Activated CD8-positive, alpha-beta memory T cell treated with anti-CD3 and anti-CD28 coated beads, Interleukin-2, amount 10 ng/mL, durations not matched to agents 7 days and 5 days (primary cell): ENCODE measurements at regions not wholly inside any gene's neighbourhood (a gene's known extent, or its start where the extent isn't known, plus 50 kb on each side); places are given as distances from the start of the nearest gene placed in this dataset.

Experiments
- ATAC-seq: fragments of 150-1000 bp; cut with Tn5 transposase; one replicate; pipeline ENCODE4 v1.10.0; 2021; ENCODE audit warnings: moderate library complexity
- CTCF ChIA-PET: fragments of 350-600 bp; sonication (Branson Sonifier 250); formaldehyde crosslinking; loops from one replicate; lab custom pipeline; 2021; ENCODE audit warnings: antibody characterized with exemption; lab: Charles Lee
- DNase-seq: peaks from one replicate; pipeline ENCODE4 v3.0.0-alpha.2; 2020
- H3K27ac Mint-ChIP-seq: one replicate; pipeline ENCODE4 v1.8.0; 2021; ENCODE audit warnings: mild to moderate bottlenecking, mixed read lengths
- H3K27me3 Mint-ChIP-seq: one replicate; pipeline ENCODE4 v1.8.0; 2021; ENCODE audit warnings: mixed read lengths
- H3K36me3 Mint-ChIP-seq: one replicate; pipeline ENCODE4 v1.8.0; 2021; ENCODE audit warnings: mild to moderate bottlenecking, mixed read lengths
- H3K4me1 Mint-ChIP-seq: one replicate; pipeline ENCODE4 v1.8.0; 2021; ENCODE audit warnings: mixed read lengths
- H3K4me3 Mint-ChIP-seq: one replicate; pipeline ENCODE4 v1.8.0; 2021; ENCODE audit warnings: mild to moderate bottlenecking, moderate library complexity, mixed read lengths
- H3K9me3 Mint-ChIP-seq: one replicate; pipeline ENCODE4 v1.8.0; 2022; ENCODE audit warnings: low read depth, mixed read lengths

DNA sequence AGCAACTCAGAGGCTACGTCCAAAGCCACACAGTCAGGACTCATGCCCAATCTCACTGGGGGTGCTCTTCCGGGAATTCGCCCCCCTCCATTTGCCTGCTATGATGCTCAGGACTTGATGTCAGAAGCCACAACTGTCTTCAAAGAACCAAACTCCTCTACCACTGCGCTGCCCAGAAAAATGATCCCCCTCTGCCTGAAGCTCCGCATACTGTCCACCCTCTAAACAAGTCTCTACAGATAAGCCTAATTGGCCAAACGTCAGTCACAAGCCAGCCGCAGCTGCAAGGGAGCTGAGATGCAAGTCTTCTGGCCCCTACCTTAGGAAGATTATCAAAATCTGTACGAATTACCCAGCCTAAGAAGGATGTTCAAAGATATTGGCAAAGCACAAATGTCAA is 294.6 kb downstream of the BUD13 start:
- H3K9me3 Mint-ChIP-seq: no peaks in the 10 kb centered on the region
- CTCF ChIA-PET: no interaction called here
- ATAC-seq (no peak), DNase-seq (no peak)
- H3K4me3 Mint-ChIP-seq: no peak overlapping the region
- no peaks in the 10 kb centered on the region for H3K4me1 Mint-ChIP-seq
- H3K36me3 Mint-ChIP-seq: no peaks in the 10 kb centered on the region
- peaks cover 7% of the 10 kb centered on the region for H3K27me3 Mint-ChIP-seq
- H3K27ac Mint-ChIP-seq: no peak overlapping the region

DNA sequence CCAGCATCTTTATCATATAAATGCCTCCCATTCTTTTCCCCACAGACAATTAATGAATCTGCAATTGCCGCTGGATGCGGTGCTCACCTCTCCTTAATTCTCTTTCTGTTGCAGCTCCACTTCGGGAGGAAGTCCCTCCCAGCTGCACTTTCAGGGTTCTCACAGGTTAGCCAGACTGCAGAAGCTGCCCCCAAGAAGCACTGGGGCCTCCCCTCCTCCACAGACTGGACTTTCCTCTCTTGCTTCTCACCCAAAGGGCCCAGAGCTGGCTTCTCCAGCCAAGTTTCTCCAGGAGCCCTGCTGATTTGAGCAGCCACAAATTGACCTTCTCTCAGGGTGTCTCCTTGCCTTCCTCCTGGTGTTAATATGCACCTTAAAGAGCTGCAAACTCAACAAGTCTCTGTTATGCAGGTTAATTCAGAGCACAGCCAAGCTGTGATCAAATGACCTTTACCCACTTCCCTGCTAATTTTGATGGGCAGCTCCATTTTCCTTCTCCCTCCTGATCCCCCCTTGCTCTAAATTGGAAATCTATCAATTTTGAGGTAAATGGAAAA is 298.9 kb downstream of the BUD13 start:
- Mint-ChIP-seq H3K4me3 (no peak overlapping the region), H3K36me3 (no peaks in the 10 kb centered on the region)
- CTCF ChIA-PET: no interaction called here

DNA sequence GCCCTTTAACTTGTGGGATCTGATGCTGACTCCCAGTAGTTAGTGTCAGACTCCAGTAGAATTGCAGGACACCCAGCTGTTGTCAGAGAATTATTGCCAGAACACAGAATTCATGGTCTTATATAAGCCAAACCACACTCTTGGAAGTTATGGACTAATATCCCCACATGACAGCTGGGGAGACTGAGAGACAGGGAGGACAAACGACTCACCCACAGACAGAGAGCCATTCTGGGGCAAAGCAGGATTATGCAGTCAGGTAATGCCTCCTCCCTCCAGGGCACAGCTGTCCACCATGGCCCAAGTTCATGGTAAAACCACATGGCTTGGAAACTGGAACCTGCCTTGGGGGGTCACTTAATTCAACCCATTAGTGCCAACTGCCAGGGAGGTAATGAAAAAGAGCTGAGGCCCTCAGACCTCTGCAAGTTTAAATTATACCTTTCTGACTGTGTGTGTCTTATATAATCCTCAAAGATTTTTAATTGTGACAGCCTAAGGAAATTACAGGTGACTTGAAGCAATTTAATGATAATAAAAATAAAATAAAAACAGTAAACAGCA is 299.5 kb downstream of the BUD13 start:
- CTCF ChIA-PET: no interaction called here
- DNase-seq: no peak
- Mint-ChIP-seq H3K36me3 (no peaks in the 10 kb centered on the region), H3K4me1 (no peaks in the 10 kb centered on the region), H3K27ac (no peak overlapping the region), H3K27me3 (peaks cover 19% of the 10 kb centered on the region), H3K4me3 (no peak overlapping the region), H3K9me3 (no peaks in the 10 kb centered on the region)
- no peak for ATAC-seq

More for the DNA sequence above, 298.9 kb downstream of the BUD13 start:
- H3K9me3 Mint-ChIP-seq: no peaks in the 10 kb centered on the region
- H3K27ac Mint-ChIP-seq: no peak overlapping the region
- DNase-seq (no peak), ATAC-seq (no peak)
- peaks cover 19% of the 10 kb centered on the region for H3K27me3 Mint-ChIP-seq
- no peaks in the 10 kb centered on the region for H3K4me1 Mint-ChIP-seq

DNA sequence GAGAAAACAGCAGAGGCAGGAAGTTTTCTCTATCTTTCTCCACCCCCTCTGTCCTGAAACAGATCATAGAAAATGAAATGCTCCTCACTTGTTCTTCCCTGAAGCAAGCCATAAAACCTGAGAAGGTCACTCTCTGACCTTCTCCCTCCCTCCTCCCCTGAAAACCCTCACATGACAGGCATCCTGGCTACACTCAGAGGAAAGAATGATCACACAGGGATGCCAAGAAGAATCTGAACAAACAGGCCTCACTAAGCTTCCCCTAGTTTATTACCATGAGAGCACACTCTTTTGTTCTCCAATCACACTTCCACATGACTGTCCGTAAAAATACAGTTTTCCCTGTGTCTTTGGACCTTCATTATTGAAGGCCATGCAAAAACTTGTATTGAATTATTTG is 300.1 kb downstream of the BUD13 start:
- DNase-seq (no peak), ATAC-seq (no peak)
- Mint-ChIP-seq H3K4me1 (no peaks in the 10 kb centered on the region), H3K27me3 (peaks cover 19% of the 10 kb centered on the region), H3K9me3 (no peaks in the 10 kb centered on the region), H3K36me3 (no peaks in the 10 kb centered on the region), H3K27ac (no peak overlapping the region), H3K4me3 (no peak overlapping the region)
- CTCF ChIA-PET: no interaction called here

DNA sequence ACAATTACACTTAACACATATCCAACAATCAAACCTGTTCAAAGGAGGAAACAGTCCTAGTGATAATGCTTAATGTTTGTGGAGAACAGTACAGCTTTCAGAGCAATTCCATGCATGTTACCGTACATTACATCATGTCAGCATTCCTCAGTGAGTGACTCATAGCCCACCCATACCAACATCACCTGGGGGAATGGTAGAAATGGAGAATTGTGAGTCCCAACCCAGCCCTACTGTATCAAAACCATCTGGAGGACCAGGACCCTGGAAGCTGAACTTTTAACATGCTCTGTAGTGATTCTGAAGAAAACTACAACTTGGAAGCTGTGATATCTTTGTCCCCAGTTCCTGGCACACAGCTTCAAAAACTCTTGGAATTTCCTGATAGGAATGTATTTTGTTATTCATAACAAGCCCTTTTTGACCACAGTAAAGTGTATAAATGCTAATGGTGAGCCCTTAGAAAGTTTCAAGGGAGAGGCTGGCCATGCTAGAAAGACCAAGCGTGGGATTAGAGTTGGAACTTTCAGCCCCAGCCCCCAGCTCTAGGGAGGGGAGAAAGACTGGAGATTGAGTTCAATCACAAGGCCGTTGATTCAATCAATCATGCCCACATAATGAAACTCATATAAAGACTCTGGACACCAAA is 301.1 kb downstream of the BUD13 start:
- Mint-ChIP-seq H3K27me3 (peaks cover 22% of the 10 kb centered on the region), H3K4me3 (no peak overlapping the region), H3K9me3 (no peaks in the 10 kb centered on the region), H3K4me1 (no peaks in the 10 kb centered on the region), H3K36me3 (no peaks in the 10 kb centered on the region), H3K27ac (no peak overlapping the region)
- CTCF ChIA-PET: no interaction called here
- DNase-seq: no peak
- no peak for ATAC-seq

DNA sequence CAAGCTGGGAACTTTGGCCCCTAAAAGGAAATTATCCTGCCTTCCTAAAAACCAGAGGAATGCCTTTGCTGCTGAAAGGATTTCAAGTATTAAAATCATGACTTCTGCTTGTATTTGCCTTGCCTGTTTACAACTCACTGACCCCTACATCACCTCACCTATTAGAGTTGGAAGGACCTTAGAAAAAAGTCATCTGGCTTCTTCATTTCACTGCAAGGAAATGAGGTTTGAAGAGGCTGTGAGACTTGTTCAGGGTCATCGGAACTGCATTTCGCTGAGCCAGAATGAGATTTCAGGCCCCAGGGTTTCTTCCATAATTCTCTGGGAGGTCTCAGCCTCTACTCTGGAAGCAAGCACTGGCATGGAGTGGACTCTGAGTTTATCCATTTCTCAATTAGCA is 304.1 kb downstream of the BUD13 start:
- no peaks in the 10 kb centered on the region for H3K36me3 Mint-ChIP-seq
- ATAC-seq: no peak

DNA sequence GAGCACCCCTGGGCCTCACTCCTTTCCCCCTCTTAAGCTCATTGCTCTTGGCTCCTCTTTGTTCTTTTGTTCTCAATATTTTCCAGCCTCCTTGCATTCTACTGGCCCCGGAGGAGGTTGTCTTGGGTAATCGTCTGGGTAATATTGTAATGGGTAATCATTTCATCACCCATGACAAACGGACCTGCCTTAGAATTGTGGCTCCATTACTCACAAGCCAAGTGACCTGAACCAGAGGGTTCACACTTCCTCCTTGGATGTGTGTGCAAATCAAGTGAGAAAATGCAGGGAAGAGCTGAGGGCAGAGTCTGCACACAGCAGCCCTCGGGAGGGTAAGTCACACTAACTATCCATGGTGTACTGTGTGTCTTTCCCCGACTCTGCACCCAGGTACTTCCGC is 305.0 kb downstream of the BUD13 start:
- no peaks in the 10 kb centered on the region for H3K36me3 Mint-ChIP-seq
- H3K9me3 Mint-ChIP-seq: no peaks in the 10 kb centered on the region
- no peak overlapping the region for H3K4me3 Mint-ChIP-seq
- DNase-seq (no peak), ATAC-seq (no peak)
- CTCF ChIA-PET: interaction anchor here (1.0 kb wide), 1 partner anchor 12 kb away, joined by 3 read pairs; no protein-coding TSS in a partner anchor
- peaks cover 16% of the 10 kb centered on the region for H3K27me3 Mint-ChIP-seq
- no peaks in the 10 kb centered on the region for H3K4me1 Mint-ChIP-seq
- H3K27ac Mint-ChIP-seq: no peak overlapping the region

More for the DNA sequence above, 304.1 kb downstream of the BUD13 start:
- Mint-ChIP-seq H3K27ac (no peak overlapping the region), H3K4me1 (no peaks in the 10 kb centered on the region), H3K9me3 (no peaks in the 10 kb centered on the region), H3K4me3 (no peak overlapping the region), H3K27me3 (peaks cover 16% of the 10 kb centered on the region)
- CTCF ChIA-PET: no interaction called here
- no peak for DNase-seq

DNA sequence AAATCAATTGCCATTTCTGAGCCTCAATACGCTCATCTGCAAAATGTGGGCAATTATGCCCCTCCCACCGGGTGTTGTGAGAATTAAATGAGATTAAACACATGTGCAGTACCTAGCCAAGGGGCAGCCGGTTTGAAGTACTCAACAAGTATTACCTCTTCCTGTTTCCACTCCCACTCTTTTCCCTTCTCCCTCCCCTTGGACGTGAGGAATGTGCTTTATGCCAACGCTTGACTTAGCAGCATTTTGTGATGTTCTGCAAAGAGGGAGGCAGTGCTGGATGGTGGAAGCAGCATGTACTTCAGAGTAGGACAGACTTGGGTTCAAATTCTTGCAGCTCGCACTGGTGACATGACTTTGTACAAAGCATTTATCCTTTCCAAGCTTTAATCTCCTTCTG is 306.0 kb downstream of the BUD13 start:
- Mint-ChIP-seq H3K36me3 (no peaks in the 10 kb centered on the region), H3K9me3 (no peaks in the 10 kb centered on the region), H3K27me3 (peaks cover 13% of the 10 kb centered on the region), H3K27ac (no peak overlapping the region), H3K4me1 (no peaks in the 10 kb centered on the region), H3K4me3 (no peak overlapping the region)
- ATAC-seq (no peak), DNase-seq (no peak)
- CTCF ChIA-PET: no interaction called here

DNA sequence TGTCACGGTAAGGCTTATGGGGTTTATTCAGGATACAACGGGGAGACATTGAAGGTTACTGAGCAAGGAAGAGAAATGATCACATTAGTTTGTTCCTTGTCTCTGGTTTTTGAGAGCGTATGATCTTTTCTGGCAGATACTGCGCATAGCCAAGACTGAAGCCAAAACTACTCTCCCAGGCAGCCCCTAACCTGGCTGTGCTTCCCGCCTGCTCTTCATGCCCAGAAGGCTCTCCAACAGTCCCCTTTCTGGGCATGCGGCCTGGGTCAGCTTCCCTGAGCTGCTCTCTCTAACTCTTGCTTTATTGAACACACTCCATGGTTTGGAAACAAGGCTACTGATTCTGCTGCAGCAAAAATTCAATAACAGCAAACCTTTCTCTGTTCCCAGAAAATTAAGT is 306.6 kb downstream of the BUD13 start:
- CTCF ChIA-PET: interaction anchor here (1.2 kb wide), 1 partner anchor 33 kb away, joined by 4 read pairs; no protein-coding TSS in a partner anchor
- no peaks in the 10 kb centered on the region for H3K36me3 Mint-ChIP-seq
- H3K4me3 Mint-ChIP-seq: no peak overlapping the region
- ATAC-seq: no peak
- H3K4me1 Mint-ChIP-seq: no peaks in the 10 kb centered on the region
- no peak for DNase-seq
- no peak overlapping the region for H3K27ac Mint-ChIP-seq
- H3K27me3 Mint-ChIP-seq: peaks cover 11% of the 10 kb centered on the region
- no peaks in the 10 kb centered on the region for H3K9me3 Mint-ChIP-seq

DNA sequence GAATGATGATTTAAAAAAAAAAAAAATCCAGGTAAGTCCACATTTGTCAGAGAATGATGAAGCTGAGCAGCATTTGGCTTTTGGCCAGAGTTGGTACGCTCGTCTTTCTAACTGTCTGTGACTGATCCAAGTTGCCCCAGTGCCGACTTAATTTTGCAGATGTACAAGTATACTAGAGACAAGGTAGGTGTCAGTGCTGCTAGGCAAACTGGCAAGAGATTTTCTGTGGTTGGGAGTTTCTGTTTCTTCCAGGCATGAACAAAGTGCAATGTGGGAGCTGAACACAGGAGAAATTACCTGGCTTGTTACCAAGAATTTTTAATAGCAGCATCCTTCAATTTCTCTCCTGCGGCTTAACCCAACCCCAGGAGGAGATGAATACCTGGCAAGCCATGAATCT is 307.7 kb downstream of the BUD13 start:
- Mint-ChIP-seq H3K36me3 (no peaks in the 10 kb centered on the region), H3K27ac (no peak overlapping the region), H3K4me3 (no peak overlapping the region), H3K27me3 (peaks cover 13% of the 10 kb centered on the region), H3K4me1 (no peaks in the 10 kb centered on the region), H3K9me3 (no peaks in the 10 kb centered on the region)
- ATAC-seq: no peak
- no peak for DNase-seq
- CTCF ChIA-PET: interaction anchor here (1.2 kb wide), 1 partner anchor 34 kb away, joined by 4 read pairs; no protein-coding TSS in a partner anchor

DNA sequence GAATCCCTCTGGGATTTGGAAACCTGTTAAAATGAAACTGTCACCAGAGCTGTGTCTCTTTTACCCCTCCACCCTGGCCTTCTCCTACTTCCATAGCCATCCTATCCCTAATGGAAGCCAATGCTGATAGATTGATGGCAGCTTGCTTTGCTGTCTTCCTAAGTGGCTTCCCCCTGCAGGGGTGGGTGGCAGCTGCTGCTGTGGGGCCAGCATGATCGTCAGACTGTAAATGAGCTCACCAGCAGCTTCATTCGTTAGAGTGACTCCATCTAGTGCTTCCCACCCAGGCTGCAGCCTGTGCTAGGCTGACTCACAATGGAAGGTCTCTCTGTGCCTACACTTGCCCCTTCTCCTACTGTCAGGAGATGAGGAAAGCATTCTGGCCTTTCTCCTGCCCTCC is 311.0 kb downstream of the BUD13 start:
- no peak for DNase-seq
- Mint-ChIP-seq H3K27me3 (peaks cover 12% of the 10 kb centered on the region), H3K4me3 (no peak overlapping the region), H3K4me1 (no peaks in the 10 kb centered on the region), H3K9me3 (no peaks in the 10 kb centered on the region), H3K36me3 (no peaks in the 10 kb centered on the region), H3K27ac (no peak overlapping the region)
- CTCF ChIA-PET: no interaction called here
- ATAC-seq: no peak

DNA sequence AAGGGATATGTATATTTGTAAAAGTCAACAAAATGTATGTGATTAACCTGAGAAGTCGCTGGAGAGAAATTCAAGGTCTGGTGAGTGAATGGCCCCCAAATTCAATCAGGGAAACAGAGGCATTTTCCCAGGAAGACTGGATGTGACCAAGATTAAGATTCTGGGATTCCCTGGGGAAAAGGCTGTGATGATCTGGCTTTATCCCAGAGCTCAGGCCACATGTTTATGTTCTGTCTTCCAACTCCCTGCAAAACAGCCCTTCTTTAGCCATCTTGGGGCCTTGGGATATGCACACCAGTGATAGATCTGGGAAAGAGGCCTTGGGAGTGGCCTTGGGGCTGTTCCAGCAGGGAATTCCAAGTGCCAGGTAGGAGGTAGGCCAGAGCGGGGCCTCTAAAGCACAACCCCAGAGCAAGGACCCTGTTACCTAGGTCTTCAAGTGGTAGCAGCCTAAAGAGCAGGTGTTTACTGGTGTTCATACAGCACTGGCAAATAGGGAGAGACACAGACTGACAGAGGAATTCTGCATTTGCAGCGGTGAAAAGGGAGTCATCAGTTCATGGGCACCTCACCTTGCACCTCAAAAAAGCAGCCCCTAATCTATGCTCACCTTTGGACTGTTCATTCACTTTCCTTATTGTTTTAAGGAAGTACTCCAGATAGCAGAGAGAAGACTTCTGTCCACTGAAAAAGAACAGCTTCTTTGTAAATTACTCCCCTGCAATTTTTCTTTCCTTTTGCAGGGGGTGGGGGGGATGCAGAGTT is 312.4 kb downstream of the BUD13 start:
- H3K4me3 Mint-ChIP-seq: no peak overlapping the region
- H3K27me3 Mint-ChIP-seq: peaks cover 12% of the 10 kb centered on the region
- CTCF ChIA-PET: no interaction called here
- H3K36me3 Mint-ChIP-seq: no peaks in the 10 kb centered on the region
- ATAC-seq (no peak), DNase-seq (no peak)
- no peak overlapping the region for H3K27ac Mint-ChIP-seq
- H3K9me3 Mint-ChIP-seq: no peaks in the 10 kb centered on the region
- H3K4me1 Mint-ChIP-seq: no peaks in the 10 kb centered on the region

DNA sequence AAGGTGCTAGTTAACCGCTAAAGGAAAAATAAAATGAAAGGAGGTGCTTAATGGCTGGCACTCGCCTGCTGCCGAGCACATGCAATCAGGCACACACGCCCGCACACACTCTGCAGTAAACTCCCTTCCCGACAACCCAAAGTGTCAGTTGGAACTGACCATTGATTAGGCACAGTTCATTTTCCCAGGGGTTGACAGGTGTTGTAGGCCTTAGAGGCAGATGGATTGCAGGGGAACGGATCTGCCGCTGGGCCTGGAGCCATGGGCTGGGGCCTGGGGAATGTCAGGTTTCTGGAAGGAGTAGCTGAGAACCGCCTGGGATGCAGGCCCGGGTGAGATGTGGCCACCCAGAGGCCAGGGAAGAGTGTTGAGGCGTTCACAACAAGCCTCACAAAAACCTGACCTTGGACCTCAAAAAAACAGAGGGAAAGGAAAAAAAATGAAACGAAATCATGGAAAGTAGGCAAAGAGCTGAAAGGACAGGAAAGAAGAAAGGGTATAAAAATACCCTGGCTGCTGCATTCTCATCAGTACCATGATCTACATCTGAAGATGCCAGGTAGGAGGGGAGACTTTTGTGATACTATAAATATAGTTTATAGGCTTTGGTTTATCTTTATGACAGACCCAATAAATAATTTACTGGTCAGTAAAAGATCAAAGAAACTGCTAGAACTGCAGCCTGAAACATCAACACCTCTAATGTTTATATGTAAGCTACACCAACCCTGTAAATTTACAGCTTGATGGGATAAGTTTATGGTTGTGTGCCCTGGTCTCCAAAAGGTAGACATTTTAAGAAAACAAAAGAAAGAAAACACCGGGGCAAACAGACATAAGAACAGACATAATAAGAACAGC is 313.4 kb downstream of the BUD13 start:
- H3K27me3 Mint-ChIP-seq: peaks cover 12% of the 10 kb centered on the region
- H3K4me1 Mint-ChIP-seq: no peaks in the 10 kb centered on the region

More for the DNA sequence above, 313.4 kb downstream of the BUD13 start:
- no peak overlapping the region for H3K4me3 Mint-ChIP-seq
- H3K36me3 Mint-ChIP-seq: no peaks in the 10 kb centered on the region
- no peak overlapping the region for H3K27ac Mint-ChIP-seq
- no peak for ATAC-seq
- no peaks in the 10 kb centered on the region for H3K9me3 Mint-ChIP-seq
- DNase-seq: no peak
- CTCF ChIA-PET: no interaction called here
